Fibroblast of villous mesenchyme (primary cell): ENCODE measurements at regions not wholly inside any gene's neighbourhood (a gene's known extent, or its start where the extent isn't known, plus 50 kb on each side); places are given as distances from the start of the nearest gene placed in this dataset.

Experiments
- DNase-seq: peaks from one replicate; pipeline ENCODE4 v3.0.0-alpha.2; 2010; ENCODE audit warnings: low read depth
- H3K4me3 ChIP-seq: 2 replicates; pipeline ENCODE4 v1.5.1; 2011; ENCODE audit warnings: low read depth, mild to moderate bottlenecking, low read length
- CTCF ChIP-seq: IDR thresholded peaks from 2 replicates; pipeline ENCODE4 v1.5.1; 2012; ENCODE audit warnings: low read depth, mild to moderate bottlenecking, low read length; ENCODE audit not compliant: insufficient read depth

DNA sequence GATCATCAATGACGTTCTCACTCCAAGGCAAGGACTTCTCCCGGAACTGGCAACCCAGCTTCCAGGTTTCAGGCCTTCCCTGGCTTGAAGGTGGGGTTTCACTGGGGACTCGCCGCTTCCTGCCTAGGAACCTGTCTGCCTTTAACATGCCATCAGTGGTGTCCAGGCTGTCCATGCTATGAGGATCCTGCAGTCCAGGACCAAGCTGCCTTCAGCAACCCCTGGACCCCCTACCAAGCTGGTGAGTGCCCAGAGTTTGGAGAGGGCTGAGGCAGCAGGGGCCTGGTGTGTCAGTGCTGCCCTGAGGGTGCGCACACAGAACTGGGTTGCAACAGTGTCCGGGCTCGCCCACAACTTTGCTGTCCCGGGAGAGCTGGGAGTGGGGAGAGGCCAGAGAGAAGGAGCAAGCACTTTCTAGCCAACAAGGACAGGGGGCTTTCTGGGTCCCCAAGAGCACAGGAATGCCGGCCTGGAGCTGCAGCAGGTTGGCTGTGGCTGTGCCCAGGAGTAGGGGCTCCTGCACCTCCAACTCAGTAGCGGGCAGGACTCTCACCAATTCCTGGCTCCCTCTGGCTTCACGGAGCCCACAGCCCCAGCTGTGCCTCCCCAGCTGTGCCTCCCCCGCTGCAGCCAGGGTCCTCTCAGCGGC lies 1563.2 kb upstream of the MIR17HG start:
- DNase-seq = no peak
- TF ChIP-seq CTCF = no peak
- H3K4me3 ChIP-seq = no peak overlapping the region

DNA sequence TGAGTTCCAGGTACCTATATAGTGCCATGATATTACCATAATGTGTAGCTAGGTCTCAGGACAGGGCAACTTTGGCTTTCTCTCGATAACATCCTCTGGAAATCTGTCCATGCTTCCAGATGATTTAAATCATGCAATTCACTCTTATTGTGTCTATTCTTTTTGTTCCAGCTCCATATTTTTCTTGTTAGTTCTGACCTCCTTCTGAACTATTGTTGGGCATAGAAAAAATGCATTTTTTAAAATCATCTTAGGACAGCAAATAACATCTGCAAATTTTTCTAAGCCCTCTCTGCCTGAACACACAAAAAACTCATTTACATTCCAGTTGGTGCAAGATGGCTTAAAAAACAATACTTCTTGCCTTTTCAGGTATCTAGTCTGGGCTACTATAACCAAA lies 1561.0 kb upstream of the MIR17HG start:
- no peak overlapping the region for H3K4me3 ChIP-seq
- TF ChIP-seq CTCF = no peak
- no peak for DNase-seq

GRCh38 chr13:89790696-89791095 lies 1556.8 kb upstream of the MIR17HG start:
- TF ChIP-seq CTCF = no peak
- no peak overlapping the region for H3K4me3 ChIP-seq
- DNase-seq = no peak

GRCh38 chr13:89791971-89792630 lies 1555.4 kb upstream of the MIR17HG start:
- no peak for DNase-seq
- H3K4me3 ChIP-seq = no peak overlapping the region
- no peak for TF ChIP-seq CTCF

DNA sequence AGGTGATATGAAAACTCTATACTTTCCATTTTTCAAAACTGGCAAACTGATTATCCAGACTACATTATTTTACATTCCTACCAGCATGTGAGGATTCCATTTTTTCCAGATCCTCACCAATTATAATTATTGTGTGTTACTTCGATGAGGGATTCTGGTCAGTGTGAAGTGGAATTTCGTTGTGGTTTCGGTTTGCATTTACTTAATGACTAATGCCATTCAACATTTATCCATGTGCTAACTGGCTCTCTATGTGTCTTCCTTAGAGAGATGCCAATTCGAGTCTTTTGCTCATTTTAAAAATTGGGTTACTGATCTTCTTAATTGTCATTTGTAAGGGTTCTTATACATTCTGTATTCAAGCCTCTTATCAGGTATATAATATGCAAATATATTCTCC lies 1551.3 kb upstream of the MIR17HG start:
- no peak for DNase-seq
- no peak overlapping the region for H3K4me3 ChIP-seq
- no peak for TF ChIP-seq CTCF

GRCh38 chr13:89803839-89804238 lies 1543.6 kb upstream of the MIR17HG start:
- no peak overlapping the region for H3K4me3 ChIP-seq
- no peak for TF ChIP-seq CTCF
- no peak for DNase-seq
